G401.6 (cell line): ENCODE measurements at regions not wholly inside any gene's neighbourhood (a gene's known extent, or its start where the extent isn't known, plus 50 kb on each side); places are given as distances from the start of the nearest gene placed in this dataset.
A peak's percentile ranks its signal among the peaks of the same experiment; 100 is the strongest.

Experiments
- FAIRE-seq: peaks from 2 replicates; lab custom pipeline; 2012; peaks lifted over from hg19 to GRCh38; lab: Jason Lieb, UNC

GRCh38 chr5:87949676-87950631 is 318.7 kb downstream of the TMEM161B start:
- FAIRE-seq: no peak

- no peak for FAIRE-seq
Observed at GRCh38 chr5:87948486-87948885, 320.2 kb downstream of the TMEM161B start.

GRCh38 chr5:87946271-87946670 is 322.4 kb downstream of the TMEM161B start:
- no peak for FAIRE-seq

GRCh38 chr5:87945286-87945650 is 323.4 kb downstream of the TMEM161B start:
- FAIRE-seq: no peak

DNA sequence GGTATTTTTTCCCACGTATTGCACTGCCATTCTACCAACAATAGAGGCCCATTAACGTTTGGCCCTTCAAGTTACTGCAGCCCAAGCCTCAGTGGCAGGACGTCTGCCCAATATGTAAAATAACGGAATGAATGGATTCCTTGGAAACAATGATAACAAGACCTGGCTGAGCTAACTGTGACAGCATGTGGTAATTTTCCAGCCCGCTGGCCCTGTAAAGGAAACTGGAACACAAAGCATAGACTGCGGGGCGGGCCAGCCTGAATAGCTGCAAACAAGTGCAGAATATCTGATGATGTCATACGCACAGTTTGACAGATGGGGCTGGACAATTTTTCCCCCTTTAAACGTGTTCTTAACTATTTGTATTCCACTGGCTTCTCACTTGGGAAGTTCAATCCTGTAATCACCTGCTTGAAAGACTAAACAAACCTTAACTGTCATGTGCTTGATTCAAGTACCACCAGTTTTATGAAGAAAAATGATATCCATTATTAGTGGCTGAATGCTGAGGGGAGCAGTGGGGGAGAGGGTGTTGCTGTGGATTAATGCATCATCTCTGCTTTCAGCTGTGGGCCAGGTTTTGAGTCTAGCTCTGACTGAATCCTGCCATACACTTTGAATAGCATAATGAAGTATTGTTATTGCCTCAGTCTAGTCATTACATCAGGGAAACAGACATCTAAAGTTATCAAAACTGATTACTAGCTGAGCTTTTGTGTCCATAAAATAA is 323.9 kb downstream of the TMEM161B start:
- FAIRE-seq: no peak

- no peak for FAIRE-seq
Observed at GRCh38 chr5:87940775-87941174, 327.9 kb downstream of the TMEM161B start.

DNA sequence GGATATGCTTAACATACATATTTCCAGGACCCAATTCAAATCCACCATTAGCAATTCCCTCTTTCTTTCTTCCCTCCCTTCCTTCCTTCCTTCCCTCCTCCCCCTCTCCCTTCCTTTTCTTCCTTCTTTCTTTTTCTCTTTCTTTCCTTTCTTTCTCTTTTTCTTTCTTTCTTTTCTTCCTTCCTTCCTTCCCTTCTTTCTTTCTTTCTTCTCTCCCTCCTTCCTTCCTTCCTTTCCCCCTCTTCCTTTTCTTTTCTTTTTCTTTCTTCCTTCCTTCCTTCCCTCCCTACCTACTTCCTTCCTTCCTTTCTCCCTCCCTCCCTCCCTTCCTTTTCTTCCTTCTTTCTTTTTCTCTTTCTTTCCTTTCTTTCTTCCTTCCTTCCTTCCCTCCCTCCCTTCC is 332.0 kb downstream of the TMEM161B start:
- no peak for FAIRE-seq

DNA sequence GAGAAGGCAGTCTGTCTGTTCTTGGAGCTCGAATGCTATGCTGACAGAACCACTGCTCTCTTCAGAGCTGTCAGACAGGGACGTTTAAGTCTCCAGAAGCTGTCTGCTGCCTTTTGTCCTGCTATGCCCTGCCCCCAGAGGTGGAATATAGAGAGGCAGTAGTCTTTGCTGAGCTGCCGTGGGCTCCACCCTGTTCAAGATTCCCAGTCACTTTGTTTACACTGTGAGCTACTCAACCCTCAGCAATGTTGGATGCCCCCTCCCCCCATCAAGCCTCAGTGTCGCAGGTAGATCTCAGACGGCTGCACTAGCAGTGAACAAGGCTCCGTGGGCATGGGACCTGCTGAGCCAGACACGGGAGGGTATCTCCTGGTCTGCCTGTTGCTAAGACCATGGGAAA is 344.2 kb downstream of the TMEM161B start:
- FAIRE-seq: no peak

GRCh38 chr5:87916320-87916719 is 352.3 kb downstream of the TMEM161B start:
- no peak for FAIRE-seq

DNA sequence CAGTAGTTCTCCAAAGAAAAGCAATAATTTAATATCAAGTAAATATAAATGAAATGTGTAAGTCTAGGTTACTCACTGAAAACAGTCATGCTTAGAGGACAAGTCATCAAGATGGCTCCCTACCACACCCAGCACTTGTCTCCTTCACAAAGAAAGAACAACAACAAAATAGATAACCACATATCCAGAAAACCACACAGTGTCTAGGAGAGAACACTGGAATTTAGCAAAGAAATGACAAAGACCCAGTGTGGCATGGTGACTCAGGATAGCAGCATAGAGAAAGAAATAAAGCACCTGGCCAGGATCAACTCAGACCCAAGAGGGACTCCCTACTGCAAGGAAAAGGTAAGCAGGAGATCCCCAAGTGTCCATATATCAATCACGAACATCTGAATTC is 356.2 kb downstream of the TMEM161B start:
- no peak for FAIRE-seq

GRCh38 chr5:87909382-87909781 is 359.3 kb downstream of the TMEM161B start:
- FAIRE-seq: no peak

DNA sequence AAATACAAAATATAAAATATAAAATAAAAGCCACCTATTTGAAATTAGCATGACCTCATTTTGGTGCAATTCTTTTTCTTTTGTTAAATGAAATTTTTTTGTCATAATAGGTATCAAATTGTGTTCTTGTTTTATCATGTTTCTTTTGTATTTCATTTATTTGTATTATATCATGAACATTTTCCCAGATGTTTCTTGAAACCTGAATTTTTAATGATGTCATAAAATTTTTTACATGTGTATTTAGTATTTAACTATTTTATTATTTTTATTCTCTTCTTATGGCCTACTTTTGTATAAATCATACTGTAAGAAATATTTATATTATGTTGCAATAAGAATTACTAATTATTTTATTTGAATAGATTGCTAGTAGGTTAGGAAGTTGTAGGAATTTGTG is 361.7 kb downstream of the TMEM161B start:
- FAIRE-seq: peak; percentile 81

GRCh38 chr5:87900419-87900818 is 368.2 kb downstream of the TMEM161B start:
- no peak for FAIRE-seq

GRCh38 chr5:87899721-87900131 is 368.9 kb downstream of the TMEM161B start:
- FAIRE-seq: no peak

- no peak for FAIRE-seq
Observed at GRCh38 chr5:87899208-87899661, 369.4 kb downstream of the TMEM161B start.

- FAIRE-seq: no peak
Observed at GRCh38 chr5:87898574-87898973, 370.1 kb downstream of the TMEM161B start.

DNA sequence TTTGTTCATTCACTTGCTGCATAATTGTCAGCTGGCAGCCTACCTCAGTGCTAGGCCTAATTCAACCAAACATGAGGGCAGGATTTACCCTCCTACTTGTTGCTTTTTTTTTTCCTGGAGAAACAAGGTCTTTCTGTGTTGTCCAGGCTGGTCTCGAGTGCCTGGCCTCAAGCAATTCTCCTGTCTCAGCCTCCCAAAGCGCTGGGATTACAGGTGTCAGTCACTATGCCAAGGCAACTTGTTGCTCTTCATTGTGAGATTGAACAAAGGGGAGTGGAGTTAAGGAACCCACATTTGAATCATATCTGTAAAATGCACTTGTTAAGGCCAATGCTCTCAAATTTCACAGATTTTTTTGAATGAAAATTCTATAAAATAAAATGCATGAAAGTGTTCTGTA is 380.5 kb downstream of the TMEM161B start:
- no peak for FAIRE-seq

- FAIRE-seq: no peak
Observed at GRCh38 chr5:87887247-87887646, 381.4 kb downstream of the TMEM161B start.

DNA sequence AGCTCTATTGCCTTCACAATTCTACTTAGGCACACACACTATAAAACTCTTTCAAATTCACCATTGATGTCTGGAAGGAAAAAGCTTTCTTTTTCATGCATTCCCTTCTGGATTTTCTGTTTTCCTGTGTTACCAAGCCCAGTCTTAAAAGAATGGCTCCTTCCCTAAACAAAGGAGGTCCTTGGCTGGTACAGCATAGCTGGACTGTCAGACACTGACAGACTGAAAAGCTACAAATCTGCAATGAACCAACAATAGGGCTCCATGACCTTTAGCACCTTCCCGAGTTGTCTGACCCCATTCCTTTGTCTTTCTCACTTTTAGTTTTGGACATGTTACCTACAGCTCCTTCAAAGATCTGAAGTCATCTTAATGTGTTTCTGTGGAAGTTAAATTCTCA is 382.5 kb downstream of the TMEM161B start:
- no peak for FAIRE-seq

- FAIRE-seq: no peak
Observed at GRCh38 chr5:87885758-87886157, 382.9 kb downstream of the TMEM161B start.

DNA sequence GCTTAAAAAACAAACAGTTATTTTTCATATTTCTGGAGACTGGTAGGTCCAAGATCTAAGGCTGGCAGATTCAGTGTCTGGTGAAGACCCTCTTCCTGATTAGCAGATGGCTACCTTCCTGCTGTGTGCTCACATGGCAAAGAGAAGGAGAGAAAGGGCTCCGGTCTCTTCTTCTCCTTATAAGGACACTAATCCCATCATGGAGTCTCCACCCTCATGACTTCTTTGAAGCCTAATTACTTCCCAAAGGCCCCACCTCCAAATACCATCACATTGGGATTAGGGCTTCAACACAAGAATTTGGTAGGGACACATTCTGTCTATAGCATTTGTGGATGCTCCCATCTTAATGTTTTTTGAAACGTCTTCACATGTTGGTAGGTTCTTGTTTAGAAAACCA is 391.1 kb downstream of the TMEM161B start:
- no peak for FAIRE-seq

GRCh38 chr5:87877023-87877422 is 391.6 kb downstream of the TMEM161B start:
- no peak for FAIRE-seq

- no peak for FAIRE-seq
Observed at GRCh38 chr5:87876616-87877015, 392.0 kb downstream of the TMEM161B start.
